ENCODE measurements at regions not wholly inside any gene's neighbourhood (a gene's known extent, or its start where the extent isn't known, plus 50 kb on each side); places are given as distances from the start of the nearest gene placed in this dataset.
"Not testable (repeated sequence)": the region's sequence is repeated elsewhere in the genome, so short reads cannot be mapped to it uniquely, and the experiment has no call there.

DNA sequence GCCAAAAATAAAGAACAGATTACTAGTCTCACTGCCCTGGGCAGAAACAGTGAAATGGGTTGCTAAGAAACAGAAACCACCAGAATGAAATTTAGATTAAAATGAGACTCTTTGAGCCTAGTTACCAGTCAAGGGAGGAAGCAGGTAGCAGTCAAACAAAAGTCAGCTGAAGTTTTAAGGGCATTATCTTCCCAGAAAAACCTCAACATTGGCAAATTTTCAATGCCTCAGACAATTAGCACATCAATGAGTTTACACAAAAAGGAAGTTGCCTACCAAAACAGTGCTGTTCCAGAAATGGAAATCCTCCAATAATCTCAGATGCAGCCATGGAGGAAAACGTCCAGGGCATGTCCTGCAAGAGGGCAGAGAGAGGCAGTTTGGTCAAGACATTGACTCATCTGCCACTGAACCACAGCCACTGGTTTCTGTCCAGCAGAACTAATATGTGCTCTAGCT, 399.7 kb upstream of the ADGRB3 start:
- no peak for DNase-seq
- Mint-ChIP-seq H3K4me3 (no peak overlapping the region), H3K4me1 (no peaks in the 10 kb centered on the region), H3K9me3 (peaks cover 0 to 14% (median 2%) of the 10 kb centered on the region in 8 donors), H3K36me3 (no peaks in the 10 kb centered on the region), H3K27ac (no peak overlapping the region), H3K27me3 (no peaks in the 10 kb centered on the region)
- no peaks in the 10 kb centered on the region for H3K4me1 ChIP-seq (ENCODE audit: insufficient read depth, low read length)
- CTCF ChIA-PET (ENCODE audit: partially characterized antibody), result no interaction called here
- no peaks in the 10 kb centered on the region for H3K36me3 ChIP-seq (ENCODE audit: insufficient read depth, low read length)
- intact Hi-C loops (cut with micrococcal nuclease), result no loop called here
- POLR2A ChIA-PET (ENCODE audit: partially characterized antibody), result interaction anchor here (0.7 kb wide), 1 partner anchor 786 kb away, joined by 3 read pairs; no protein-coding TSS in a partner anchor
- no peak overlapping the region for H3K4me3 ChIP-seq (ENCODE audit: low read length in 2 of 2)
- no peaks in the 10 kb centered on the region for H3K27me3 ChIP-seq (ENCODE audit: insufficient read depth, low read length)
- no peak overlapping the region for H3K27ac ChIP-seq (ENCODE audit: low read depth, low read length)
- no peaks in the 10 kb centered on the region for H3K9me3 ChIP-seq (ENCODE audit: control insufficient read depth in 1 of 2, low read length in 2 of 2)

GRCh38 chr6:68233623-68234022, 401.5 kb upstream of the ADGRB3 start:
- no peak for DNase-seq
- POLR2A ChIA-PET (ENCODE audit: partially characterized antibody), result no interaction called here
- no peak overlapping the region for H3K4me3 Mint-ChIP-seq

GRCh38 chr6:68229566-68229965, 405.5 kb upstream of the ADGRB3 start:
- intact Hi-C loops (cut with micrococcal nuclease), result no loop called here
- Mint-ChIP-seq H3K9me3 (peaks cover 0 to 11% (median 3%) of the 10 kb centered on the region in 8 donors), H3K4me3 (no peak overlapping the region), H3K4me1 (no peaks in the 10 kb centered on the region), H3K27me3 (no peaks in the 10 kb centered on the region), H3K36me3 (no peaks in the 10 kb centered on the region), H3K27ac (no peak overlapping the region)
- H3K4me3 ChIP-seq (ENCODE audit: low read length in 2 of 2), result no peak overlapping the region
- no peaks in the 10 kb centered on the region for H3K36me3 ChIP-seq (ENCODE audit: insufficient read depth, low read length)
- CTCF ChIA-PET (ENCODE audit: partially characterized antibody), result no interaction called here
- no peaks in the 10 kb centered on the region for H3K9me3 ChIP-seq (ENCODE audit: control insufficient read depth in 1 of 2, low read length in 2 of 2)
- H3K27ac ChIP-seq (ENCODE audit: low read depth, low read length), result no peak overlapping the region
- H3K4me1 ChIP-seq (ENCODE audit: insufficient read depth, low read length), result no peaks in the 10 kb centered on the region
- POLR2A ChIA-PET (ENCODE audit: partially characterized antibody), result no interaction called here
- H3K27me3 ChIP-seq (ENCODE audit: insufficient read depth, low read length), result no peaks in the 10 kb centered on the region
- no peak for DNase-seq

More at GRCh38 chr6:68233623-68234022, 401.5 kb upstream of the ADGRB3 start:
- no peaks in the 10 kb centered on the region for H3K4me1 Mint-ChIP-seq
- Histone ChIP-seq H3K4me3 (ENCODE audit: low read length in 2 of 2) (no peak overlapping the region), H3K9me3 (ENCODE audit: control insufficient read depth in 1 of 2, low read length in 2 of 2) (no peaks in the 10 kb centered on the region), H3K27me3 (ENCODE audit: insufficient read depth, low read length) (no peaks in the 10 kb centered on the region), H3K27ac (ENCODE audit: low read depth, low read length) (no peak overlapping the region), H3K36me3 (ENCODE audit: insufficient read depth, low read length) (no peaks in the 10 kb centered on the region), H3K4me1 (ENCODE audit: insufficient read depth, low read length) (no peaks in the 10 kb centered on the region)
- no peak overlapping the region for H3K27ac Mint-ChIP-seq
- H3K9me3 Mint-ChIP-seq, result peaks cover 0 to 14% (median 3%) of the 10 kb centered on the region in 8 donors
- intact Hi-C loops (cut with micrococcal nuclease), result no loop called here
- CTCF ChIA-PET (ENCODE audit: partially characterized antibody), result no interaction called here
- H3K36me3 Mint-ChIP-seq, result no peaks in the 10 kb centered on the region
- H3K27me3 Mint-ChIP-seq, result no peaks in the 10 kb centered on the region

GRCh38 chr6:68226460-68226859, 408.6 kb upstream of the ADGRB3 start:
- H3K4me3 ChIP-seq (ENCODE audit: low read length in 2 of 2), result no peak overlapping the region
- ChIA-PET CTCF (ENCODE audit: partially characterized antibody) (no interaction called here), POLR2A (ENCODE audit: partially characterized antibody) (no interaction called here)
- no peaks in the 10 kb centered on the region for H3K36me3 Mint-ChIP-seq
- H3K27ac ChIP-seq (ENCODE audit: low read depth, low read length), result no peak overlapping the region
- no peak overlapping the region for H3K27ac Mint-ChIP-seq
- H3K4me1 ChIP-seq (ENCODE audit: insufficient read depth, low read length), result no peaks in the 10 kb centered on the region
- intact Hi-C loops (cut with micrococcal nuclease), result no loop called here
- no peak for DNase-seq
- no peaks in the 10 kb centered on the region for H3K4me1 Mint-ChIP-seq
- H3K4me3 Mint-ChIP-seq, result no peak overlapping the region
- H3K9me3 Mint-ChIP-seq, result peaks cover 0 to 11% (median 5%) of the 10 kb centered on the region in 8 donors
- no peaks in the 10 kb centered on the region for H3K27me3 ChIP-seq (ENCODE audit: insufficient read depth, low read length)
- H3K27me3 Mint-ChIP-seq, result no peaks in the 10 kb centered on the region
- no peaks in the 10 kb centered on the region for H3K9me3 ChIP-seq (ENCODE audit: control insufficient read depth in 1 of 2, low read length in 2 of 2)
- H3K36me3 ChIP-seq (ENCODE audit: insufficient read depth, low read length), result no peaks in the 10 kb centered on the region

DNA sequence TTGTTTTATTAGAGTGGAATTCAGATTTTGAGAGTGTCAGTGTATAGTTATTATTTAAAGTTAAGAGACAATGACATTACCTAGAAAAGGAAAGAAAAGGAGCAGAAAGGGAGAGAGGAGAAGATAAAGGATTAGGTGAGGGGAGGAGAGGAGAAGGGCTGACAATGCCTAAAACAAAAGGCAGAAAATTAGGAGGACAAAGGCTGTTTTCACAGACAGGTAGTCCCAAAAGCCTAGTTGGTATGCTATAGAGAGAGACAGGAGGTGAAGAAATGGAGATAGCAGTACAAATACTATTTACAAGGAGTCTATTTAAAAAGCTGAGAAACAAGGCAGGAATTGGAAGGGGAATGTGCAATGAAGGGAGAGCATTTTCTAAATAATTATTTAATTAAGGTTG, 409.4 kb upstream of the ADGRB3 start:
- H3K9me3 Mint-ChIP-seq, result peaks cover 0 to 11% (median 4%) of the 10 kb centered on the region in 8 donors
- Histone ChIP-seq H3K9me3 (ENCODE audit: control insufficient read depth in 1 of 2, low read length in 2 of 2) (no peaks in the 10 kb centered on the region), H3K36me3 (ENCODE audit: insufficient read depth, low read length) (no peaks in the 10 kb centered on the region), H3K4me1 (ENCODE audit: insufficient read depth, low read length) (no peaks in the 10 kb centered on the region), H3K27ac (ENCODE audit: low read depth, low read length) (no peak overlapping the region), H3K4me3 (ENCODE audit: low read length in 2 of 2) (no peak overlapping the region), H3K27me3 (ENCODE audit: insufficient read depth, low read length) (no peaks in the 10 kb centered on the region)
- no peaks in the 10 kb centered on the region for H3K4me1 Mint-ChIP-seq
- CTCF ChIA-PET (ENCODE audit: partially characterized antibody), result no interaction called here
- no peaks in the 10 kb centered on the region for H3K36me3 Mint-ChIP-seq
- H3K4me3 Mint-ChIP-seq, result no peak overlapping the region
- H3K27me3 Mint-ChIP-seq, result no peaks in the 10 kb centered on the region
- no peak overlapping the region for H3K27ac Mint-ChIP-seq
- intact Hi-C loops (cut with micrococcal nuclease), result no loop called here
- POLR2A ChIA-PET (ENCODE audit: partially characterized antibody), result no interaction called here
- no peak for DNase-seq

DNA sequence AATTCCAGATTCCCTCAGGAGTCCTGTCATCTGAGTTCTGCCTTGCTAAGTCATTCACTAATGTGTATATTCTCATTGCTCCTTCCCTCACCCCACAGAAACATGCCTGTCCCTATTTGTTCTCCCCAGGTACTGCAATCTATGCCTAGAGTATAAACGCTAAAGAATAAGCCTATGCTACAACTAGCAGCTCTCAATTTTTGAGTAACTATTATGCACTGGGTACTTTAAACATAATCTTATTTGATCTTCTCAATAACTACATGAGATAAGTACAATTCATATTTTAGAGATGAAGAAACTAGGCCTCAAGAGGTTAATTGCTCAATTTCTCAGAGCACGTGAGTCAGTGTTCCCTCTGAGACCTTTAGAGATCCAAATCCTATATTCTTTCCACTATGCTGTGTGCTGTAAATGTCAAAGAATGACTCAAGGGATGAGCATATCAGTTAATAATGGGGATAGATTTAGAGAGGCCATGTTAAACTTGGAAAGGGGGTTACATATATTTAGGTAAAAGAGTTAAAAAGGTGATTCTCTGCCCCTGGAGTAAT, 423.8 kb upstream of the ADGRB3 start:
- no peak for DNase-seq
- Mint-ChIP-seq H3K27me3 (no peaks in the 10 kb centered on the region), H3K36me3 (no peaks in the 10 kb centered on the region), H3K27ac (no peak overlapping the region), H3K4me1 (no peaks in the 10 kb centered on the region), H3K4me3 (no peak overlapping the region), H3K9me3 (peaks cover 3 to 29% (median 15%) of the 10 kb centered on the region in 8 donors)
- Histone ChIP-seq H3K27ac (ENCODE audit: low read depth, low read length) (no peak overlapping the region), H3K27me3 (ENCODE audit: insufficient read depth, low read length) (no peaks in the 10 kb centered on the region), H3K9me3 (ENCODE audit: control insufficient read depth in 1 of 2, low read length in 2 of 2) (no peaks in the 10 kb centered on the region), H3K4me1 (ENCODE audit: insufficient read depth, low read length) (no peaks in the 10 kb centered on the region), H3K36me3 (ENCODE audit: insufficient read depth, low read length) (no peaks in the 10 kb centered on the region), H3K4me3 (ENCODE audit: low read length in 2 of 2) (no peak overlapping the region)
- ChIA-PET POLR2A (ENCODE audit: partially characterized antibody) (no interaction called here), CTCF (ENCODE audit: partially characterized antibody) (no interaction called here)
- intact Hi-C loops (cut with micrococcal nuclease), result no loop called here

DNA sequence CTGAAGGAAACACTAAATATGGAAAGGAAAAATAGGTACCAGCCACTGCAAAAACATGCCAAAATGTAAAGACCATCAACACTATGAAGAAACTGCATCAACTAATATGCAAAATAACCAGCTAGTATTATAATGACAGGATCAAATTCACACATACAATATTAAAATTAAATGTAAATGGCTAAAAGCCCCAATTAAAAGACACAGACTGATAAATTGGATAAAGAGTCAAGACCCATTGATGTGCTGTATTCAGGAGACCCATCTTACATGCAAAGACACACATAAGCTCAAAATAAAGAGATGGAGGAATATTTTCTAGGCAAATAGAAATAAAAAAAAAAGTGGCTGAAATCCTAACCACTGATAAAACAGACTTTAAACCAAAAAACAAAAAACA, 427.5 kb upstream of the ADGRB3 start:
- H3K27me3 Mint-ChIP-seq; H3K27me3 ChIP-seq (ENCODE audit: insufficient read depth, low read length); H3K4me3 Mint-ChIP-seq; H3K4me3 ChIP-seq (ENCODE audit: low read length in 2 of 2); H3K36me3 ChIP-seq (ENCODE audit: insufficient read depth, low read length); DNase-seq; intact Hi-C loops (cut with micrococcal nuclease); H3K27ac ChIP-seq (ENCODE audit: low read depth, low read length); H3K9me3 ChIP-seq (ENCODE audit: control insufficient read depth in 1 of 2, low read length in 2 of 2); H3K27ac Mint-ChIP-seq; H3K4me1 ChIP-seq (ENCODE audit: insufficient read depth, low read length); CTCF ChIA-PET (ENCODE audit: partially characterized antibody); H3K36me3 Mint-ChIP-seq; POLR2A ChIA-PET (ENCODE audit: partially characterized antibody); H3K4me1 Mint-ChIP-seq: not testable (repeated sequence)
- peaks cover 1 to 17% (median 9%) of the 10 kb centered on the region in 8 donors for H3K9me3 Mint-ChIP-seq

DNA sequence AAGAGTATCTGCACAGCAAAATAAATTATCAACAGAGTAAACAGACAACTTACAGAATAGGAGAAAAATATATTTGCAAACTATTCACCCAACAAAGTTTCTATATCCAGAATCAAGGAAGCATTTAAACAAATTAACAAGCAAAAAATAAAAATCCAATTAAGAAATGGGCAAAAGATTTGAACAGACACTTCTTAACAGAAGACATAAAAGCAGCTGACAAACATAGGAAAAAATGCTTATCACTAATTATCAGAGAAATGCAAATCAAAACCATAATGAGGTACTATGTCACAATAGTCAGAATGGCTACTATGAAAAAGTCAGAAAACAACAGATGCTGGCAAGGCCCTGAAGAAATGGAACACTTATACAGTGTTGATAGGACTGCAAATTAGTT, 434.2 kb upstream of the ADGRB3 start:
- peaks cover 0 to 18% (median 5%) of the 10 kb centered on the region in 8 donors for H3K9me3 Mint-ChIP-seq
- POLR2A ChIA-PET (ENCODE audit: partially characterized antibody), result no interaction called here
- no peaks in the 10 kb centered on the region for H3K4me1 Mint-ChIP-seq
- H3K27ac ChIP-seq (ENCODE audit: low read depth, low read length), result no peak overlapping the region
- intact Hi-C loops (cut with micrococcal nuclease), result no loop called here
- H3K27me3 Mint-ChIP-seq, result no peaks in the 10 kb centered on the region
- no peak overlapping the region for H3K27ac Mint-ChIP-seq
- H3K36me3 Mint-ChIP-seq, result no peaks in the 10 kb centered on the region
- H3K36me3 ChIP-seq (ENCODE audit: insufficient read depth, low read length), result no peaks in the 10 kb centered on the region
- no peak overlapping the region for H3K4me3 Mint-ChIP-seq
- H3K27me3 ChIP-seq (ENCODE audit: insufficient read depth, low read length), result no peaks in the 10 kb centered on the region
- CTCF ChIA-PET (ENCODE audit: partially characterized antibody), result no interaction called here
- DNase-seq, result no peak
- no peak overlapping the region for H3K4me3 ChIP-seq (ENCODE audit: low read length in 2 of 2)
- H3K9me3 ChIP-seq (ENCODE audit: control insufficient read depth in 1 of 2, low read length in 2 of 2), result no peaks in the 10 kb centered on the region
- H3K4me1 ChIP-seq (ENCODE audit: insufficient read depth, low read length), result no peaks in the 10 kb centered on the region
